Ovary (tissue), 3 donors: ENCODE measurements at regions not wholly inside any gene's neighbourhood (a gene's known extent, or its start where the extent isn't known, plus 50 kb on each side); places are given as distances from the start of the nearest gene placed in this dataset.

Experiments used
- CTCF ChIP-seq, 3 donors: fragments of 450-650 bp in 2 of 3; fragments of 200-600 bp in 1 of 3; IDR thresholded peaks; one replicate each; pipeline versions ENCODE4 v1.5.1 to v1.8.0; 2016 to 2022; ENCODE audit warnings: antibody characterized with exemption in 3 of 3, mild to moderate bottlenecking in 1 of 3
- EP300 ChIP-seq: sonication (generic); formaldehyde crosslinking; IDR thresholded peaks from one replicate; pipeline ENCODE4 v1.6.1; 2017; ENCODE audit warnings: antibody characterized with exemption
- POLR2A ChIP-seq: fragments of 450-650 bp; IDR thresholded peaks from one replicate; pipeline ENCODE4 v1.6.1; 2017; ENCODE audit warnings: antibody characterized with exemption, mild to moderate bottlenecking, moderate library complexity
- donor health status: DM: no; HTN: no; CAD: no.

GRCh38 chr5:35485487-35485886, 132.2 kb upstream of the SPEF2 start:
- TF ChIP-seq EP300, result no peak
- no peak for TF ChIP-seq CTCF (IDR thresholded peaks at IDR 0.05)
- no peak for TF ChIP-seq POLR2A
